Mesothelial cell of epicardium (in vitro differentiated cells): ENCODE measurements at regions not wholly inside any gene's neighbourhood (a gene's known extent, or its start where the extent isn't known, plus 50 kb on each side); places are given as distances from the start of the nearest gene placed in this dataset.

Experiments used
- DNase-seq, 2 experiments: peaks; one replicate each; pipeline ENCODE4 v3.0.0; 2021; ENCODE audit warnings: low spot score in 2 of 2; ENCODE audit not compliant: unreplicated experiment in 2 of 2
- H3K27ac Mint-ChIP-seq: 2 replicates; pipeline ENCODE4 v1.8.0; 2021; ENCODE audit warnings: mixed read lengths
- H3K27me3 Mint-ChIP-seq: 2 replicates; pipeline ENCODE4 v1.8.0; 2021; ENCODE audit warnings: low read depth, mixed read lengths
- H3K36me3 Mint-ChIP-seq: 2 replicates; pipeline ENCODE4 v1.8.0; 2021; ENCODE audit warnings: mixed read lengths
- H3K4me1 Mint-ChIP-seq: 2 replicates; pipeline ENCODE4 v1.8.0; 2021; ENCODE audit warnings: mixed read lengths
- H3K4me3 Mint-ChIP-seq: 2 replicates; pipeline ENCODE4 v1.8.0; 2021; ENCODE audit warnings: mild to moderate bottlenecking, moderate library complexity, mixed read lengths
- H3K9me3 Mint-ChIP-seq: 2 replicates; pipeline ENCODE4 v1.8.0; 2021; ENCODE audit warnings: mixed read lengths
- CTCF ChIP-seq: fragments of 200-600 bp; sonication (generic); IDR thresholded peaks from one replicate; pipeline ENCODE4 v1.5.0; 2021; ENCODE audit warnings: antibody characterized with exemption; ENCODE audit not compliant: unreplicated experiment

DNA sequence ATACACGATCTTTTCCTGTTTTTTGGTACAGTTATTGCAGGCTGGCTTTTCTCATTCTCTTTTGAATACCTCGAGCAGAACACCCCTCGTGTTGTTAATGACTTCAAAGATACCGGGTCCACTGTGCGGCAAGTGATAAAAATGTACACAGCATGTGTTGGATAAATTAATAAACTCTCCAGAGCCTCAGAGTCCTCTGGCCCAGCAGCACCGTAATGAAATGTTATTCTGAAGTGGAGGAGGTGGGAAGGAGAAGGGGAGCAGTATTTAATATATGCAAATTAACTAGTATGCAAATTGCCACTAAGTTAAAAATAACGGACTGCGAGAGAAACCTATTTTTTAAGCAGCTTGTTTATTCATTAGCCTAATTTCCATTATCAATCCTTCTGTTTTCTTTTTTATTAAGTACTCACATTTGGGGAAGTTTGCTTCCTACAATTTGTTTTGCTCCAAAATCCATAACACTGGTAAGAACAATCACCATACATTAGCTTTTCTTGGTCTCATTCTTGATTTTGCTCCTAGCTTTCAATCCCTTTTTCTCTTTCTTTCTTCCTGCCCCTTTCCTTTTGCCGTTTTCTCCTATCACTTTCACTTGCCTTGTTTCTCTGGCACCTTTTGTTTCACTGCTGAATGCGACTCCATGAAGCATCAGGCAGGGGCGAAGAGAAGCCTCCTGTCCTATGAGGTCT lies 462.3 kb upstream of the PPP2R3A start:
- no peak for DNase-seq
- TF ChIP-seq CTCF, result no peak
- Mint-ChIP-seq H3K27me3 (peaks cover 74% of the 10 kb centered on the region), H3K4me3 (no peak overlapping the region), H3K36me3 (no peaks in the 10 kb centered on the region), H3K4me1 (no peaks in the 10 kb centered on the region), H3K27ac (no peak overlapping the region), H3K9me3 (peaks cover 3% of the 10 kb centered on the region)

- Mint-ChIP-seq H3K36me3 (no peaks in the 10 kb centered on the region), H3K27ac (no peak overlapping the region), H3K4me1 (no peaks in the 10 kb centered on the region), H3K9me3 (peaks cover 11% of the 10 kb centered on the region), H3K4me3 (no peak overlapping the region), H3K27me3 (peaks cover 73% of the 10 kb centered on the region)
- TF ChIP-seq CTCF, result peak; percentile 62
- DNase-seq, result peak; percentile 51 to 87
These were observed 461.5 kb upstream of the PPP2R3A start for GRCh38 chr3:135503760-135504686.

- peaks cover 12% of the 10 kb centered on the region for H3K9me3 Mint-ChIP-seq
- H3K4me3 Mint-ChIP-seq, result no peak overlapping the region
- no peaks in the 10 kb centered on the region for H3K36me3 Mint-ChIP-seq
- H3K27ac Mint-ChIP-seq, result no peak overlapping the region
- DNase-seq, result no peak
- peaks cover 4% of the 10 kb centered on the region for H3K27me3 Mint-ChIP-seq
- TF ChIP-seq CTCF, result no peak
- H3K4me1 Mint-ChIP-seq, result peaks cover 4% of the 10 kb centered on the region
These were observed 452.1 kb upstream of the PPP2R3A start for GRCh38 chr3:135513106-135514059.

DNA sequence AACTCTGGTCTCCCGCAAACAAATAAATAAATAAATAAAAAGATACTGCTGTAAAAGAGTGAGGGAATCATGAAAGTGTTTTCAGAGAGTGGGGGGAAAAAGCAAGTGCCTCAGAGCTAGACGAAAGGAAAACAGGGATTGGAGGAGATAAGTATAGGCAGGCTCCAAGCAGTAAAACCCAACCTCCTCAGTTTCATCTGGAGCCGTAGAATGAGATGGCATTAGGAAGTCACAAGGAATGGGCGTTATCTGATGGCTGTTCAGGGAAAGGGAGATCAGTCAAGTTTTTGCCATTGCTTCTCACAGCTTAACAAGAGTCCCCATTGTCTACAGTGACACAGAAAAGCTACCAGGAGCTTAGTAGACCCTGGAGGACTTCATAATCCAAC lies 451.5 kb upstream of the PPP2R3A start:
- H3K27ac Mint-ChIP-seq, result no peak overlapping the region
- H3K4me1 Mint-ChIP-seq, result peaks cover 4% of the 10 kb centered on the region
- no peak overlapping the region for H3K4me3 Mint-ChIP-seq
- DNase-seq, result no peak
- H3K27me3 Mint-ChIP-seq, result peaks cover 8% of the 10 kb centered on the region
- no peaks in the 10 kb centered on the region for H3K36me3 Mint-ChIP-seq
- peaks cover 5% of the 10 kb centered on the region for H3K9me3 Mint-ChIP-seq
- TF ChIP-seq CTCF, result no peak

GRCh38 chr3:135516143-135516542 lies 449.4 kb upstream of the PPP2R3A start:
- TF ChIP-seq CTCF, result no peak
- Mint-ChIP-seq H3K9me3 (no peaks in the 10 kb centered on the region), H3K36me3 (no peaks in the 10 kb centered on the region), H3K4me3 (no peak overlapping the region), H3K4me1 (peaks cover 4% of the 10 kb centered on the region), H3K27ac (no peak overlapping the region), H3K27me3 (peaks cover 12% of the 10 kb centered on the region)
- no peak for DNase-seq
